ENCODE measurements at regions not wholly inside any gene's neighbourhood (a gene's known extent, or its start where the extent isn't known, plus 50 kb on each side); places are given as distances from the start of the nearest gene placed in this dataset.
"Not testable (repeated sequence)": the region's sequence is repeated elsewhere in the genome, so short reads cannot be mapped to it uniquely, and the experiment has no call there.

- Histone ChIP-seq H3K9ac (no peak overlapping the region), H4K20me1 (ENCODE audit: insufficient read depth) (no peaks in the 10 kb centered on the region), H2AFZ (ENCODE audit: low read depth) (no peak overlapping the region), H3K4me1 (ENCODE audit: control insufficient read depth in 1 of 2, insufficient read depth in 2 of 2, low read depth in 1 of 2, low read length in 1 of 2) (0 out of 4 replicates have a peak, but pooled peaks cover 0 to 3% of the 10 kb centered on the region in 2 experiments), H3K27ac (ENCODE audit: low read depth in 2 of 2, low read length in 1 of 2) (no peak overlapping the region), H3K9me3 (no peaks in the 10 kb centered on the region), H3F3A (replicated peaks; ENCODE audit: insufficient read depth) (no peaks in the 10 kb centered on the region), H3K4me2 (no peak overlapping the region), H3K9me2 (no peaks in the 10 kb centered on the region), H3K4me3 (ENCODE audit: low read depth in 2 of 2, low read length in 1 of 2) (no peak overlapping the region), H3K27me3 (ENCODE audit: insufficient read depth) (no peaks in the 10 kb centered on the region), H3K79me2 (ENCODE audit: insufficient read depth) (no peaks in the 10 kb centered on the region), H3K36me3 (replicated peaks in 1 of 2; ENCODE audit: control insufficient read depth in 1 of 2, insufficient read depth in 2 of 2, low read length in 1 of 2) (no peaks in the 10 kb centered on the region)
- TF ChIP-seq POLR2AphosphoS5 (IDR thresholded peaks at IDR 0.05; ENCODE audit: low read depth, low read length) (no peak), RXRA (IDR thresholded peaks at IDR 0.05; ENCODE audit: borderline replicate concordance, low read depth) (no peak)
- ChIA-PET CTCF (interaction anchor here (1.1 kb wide), 1 partner anchor 11 kb away, joined by 3 read pairs; no protein-coding TSS in a partner anchor), POLR2A (no interaction called here)
- DNase-seq = no peak
- WGBS (ENCODE audit: low lambda C conversion rate) = 52% methylated on average over 2 of the region's 2 CpGs
Measured at GRCh38 chr11:109062871-109063270, 359.1 kb upstream of the C11orf87 start.

GRCh38 chr11:109064618-109065311 lies 357.2 kb upstream of the C11orf87 start:
- H3K79me2 ChIP-seq (ENCODE audit: insufficient read depth); H3K9ac ChIP-seq; H3K27ac ChIP-seq (ENCODE audit: low read depth in 2 of 2, low read length in 1 of 2); H3K4me1 ChIP-seq (ENCODE audit: control insufficient read depth in 1 of 2, insufficient read depth in 2 of 2, low read depth in 1 of 2, low read length in 1 of 2); H3K27me3 ChIP-seq (ENCODE audit: insufficient read depth); DNase-seq; H4K20me1 ChIP-seq (ENCODE audit: insufficient read depth); H3K4me2 ChIP-seq; H2AFZ ChIP-seq (ENCODE audit: low read depth); H3K36me3 ChIP-seq (replicated peaks in 1 of 2; ENCODE audit: control insufficient read depth in 1 of 2, insufficient read depth in 2 of 2, low read length in 1 of 2); H3K9me3 ChIP-seq; H3K4me3 ChIP-seq (ENCODE audit: low read depth in 2 of 2, low read length in 1 of 2); H3K9me2 ChIP-seq; H3F3A ChIP-seq (replicated peaks; ENCODE audit: insufficient read depth); POLR2A ChIA-PET: not testable (repeated sequence)
- WGBS (ENCODE audit: low lambda C conversion rate) = 79% methylated on average over 5 of the region's 5 CpGs
- CTCF ChIA-PET = interaction anchor here (1.0 kb wide), 1 partner anchor 12 kb away, joined by 3 read pairs; no protein-coding TSS in a partner anchor

DNA sequence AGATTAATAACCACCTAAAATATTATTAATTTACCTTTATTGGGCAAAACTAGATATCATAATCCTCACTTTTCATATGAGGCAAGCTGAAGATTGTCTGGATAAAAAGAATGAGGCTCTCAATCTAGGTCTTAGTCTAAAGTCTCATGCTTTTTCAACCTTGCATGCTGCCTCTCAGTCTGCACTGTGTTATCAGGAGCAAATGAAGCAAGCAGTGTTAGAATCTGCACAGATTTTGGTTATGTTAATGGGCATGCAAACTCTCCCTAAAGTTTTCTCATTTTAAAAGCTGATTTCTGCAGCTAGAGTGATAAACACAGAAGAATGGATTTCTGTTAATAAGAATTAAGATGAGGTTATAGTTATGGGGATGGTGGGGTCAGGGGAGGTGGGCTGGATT lies 350.7 kb upstream of the C11orf87 start:
- Histone ChIP-seq H3K4me3 (ENCODE audit: low read depth in 2 of 2, low read length in 1 of 2) (no peak overlapping the region), H3K4me1 (ENCODE audit: control insufficient read depth in 1 of 2, insufficient read depth in 2 of 2, low read depth in 1 of 2, low read length in 1 of 2) (peaks cover 0 to 4% of the 10 kb centered on the region in 2 experiments; a peak in 2 of 4 replicates), H3F3A (replicated peaks; ENCODE audit: insufficient read depth) (no peaks in the 10 kb centered on the region), H3K9me3 (no peaks in the 10 kb centered on the region), H3K27me3 (ENCODE audit: insufficient read depth) (no peaks in the 10 kb centered on the region), H3K4me2 (no peak overlapping the region), H4K20me1 (ENCODE audit: insufficient read depth) (no peaks in the 10 kb centered on the region), H3K9me2 (no peaks in the 10 kb centered on the region), H3K79me2 (ENCODE audit: insufficient read depth) (no peaks in the 10 kb centered on the region), H2AFZ (ENCODE audit: low read depth) (no peak overlapping the region), H3K9ac (no peak overlapping the region), H3K27ac (ENCODE audit: low read depth in 2 of 2, low read length in 1 of 2) (no peak overlapping the region), H3K36me3 (replicated peaks in 1 of 2; ENCODE audit: control insufficient read depth in 1 of 2, insufficient read depth in 2 of 2, low read length in 1 of 2) (no peaks in the 10 kb centered on the region)
- TF ChIP-seq RFX5 (IDR thresholded peaks at IDR 0.05; ENCODE audit: low read length) (no peak), MXI1 (IDR thresholded peaks at IDR 0.05; ENCODE audit: low read depth, low read length) (no peak), SMC3 (IDR thresholded peaks at IDR 0.05; ENCODE audit: low read depth, low read length) (no peak), EZH2phosphoT487 (IDR thresholded peaks at IDR 0.05; ENCODE audit: borderline replicate concordance, low read depth) (no peak)
- TF ChIP-seq, protein P1, sequence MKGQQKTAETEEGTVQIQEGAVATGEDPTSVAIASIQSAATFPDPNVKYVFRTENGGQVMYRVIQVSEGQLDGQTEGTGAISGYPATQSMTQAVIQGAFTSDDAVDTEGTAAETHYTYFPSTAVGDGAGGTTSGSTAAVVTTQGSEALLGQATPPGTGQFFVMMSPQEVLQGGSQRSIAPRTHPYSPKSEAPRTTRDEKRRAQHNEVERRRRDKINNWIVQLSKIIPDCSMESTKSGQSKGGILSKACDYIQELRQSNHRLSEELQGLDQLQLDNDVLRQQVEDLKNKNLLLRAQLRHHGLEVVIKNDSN (IDR thresholded peaks at IDR 0.05; ENCODE audit: borderline replicate concordance, low read depth) = no peak
- TF ChIP-seq, protein P2, sequence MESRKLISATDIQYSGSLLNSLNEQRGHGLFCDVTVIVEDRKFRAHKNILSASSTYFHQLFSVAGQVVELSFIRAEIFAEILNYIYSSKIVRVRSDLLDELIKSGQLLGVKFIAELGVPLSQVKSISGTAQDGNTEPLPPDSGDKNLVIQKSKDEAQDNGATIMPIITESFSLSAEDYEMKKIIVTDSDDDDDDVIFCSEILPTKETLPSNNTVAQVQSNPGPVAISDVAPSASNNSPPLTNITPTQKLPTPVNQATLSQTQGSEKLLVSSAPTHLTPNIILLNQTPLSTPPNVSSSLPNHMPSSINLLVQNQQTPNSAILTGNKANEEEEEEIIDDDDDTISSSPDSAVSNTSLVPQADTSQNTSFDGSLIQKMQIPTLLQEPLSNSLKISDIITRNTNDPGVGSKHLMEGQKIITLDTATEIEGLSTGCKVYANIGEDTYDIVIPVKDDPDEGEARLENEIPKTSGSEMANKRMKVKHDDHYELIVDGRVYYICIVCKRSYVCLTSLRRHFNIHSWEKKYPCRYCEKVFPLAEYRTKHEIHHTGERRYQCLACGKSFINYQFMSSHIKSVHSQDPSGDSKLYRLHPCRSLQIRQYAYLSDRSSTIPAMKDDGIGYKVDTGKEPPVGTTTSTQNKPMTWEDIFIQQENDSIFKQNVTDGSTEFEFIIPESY (IDR thresholded peaks at IDR 0.05; ENCODE audit: borderline replicate concordance, low read depth) = no peak
- DNase-seq = no peak
- CTCF ChIA-PET = no interaction called here
- POLR2A ChIA-PET = no interaction called here

Data from SK-N-SH (cell line).